SK-N-SH (cell line): ENCODE measurements at regions not wholly inside any gene's neighbourhood (a gene's known extent, or its start where the extent isn't known, plus 50 kb on each side); places are given as distances from the start of the nearest gene placed in this dataset.

ENCODE experiments used
- CHD2 ChIP-seq: fragments of 150-350 bp; IDR thresholded peaks from 2 replicates; pipeline ENCODE4 v1.6.1; 2018; ENCODE audit warnings: low read length; ENCODE audit not compliant: partially characterized antibody
- EP300 ChIP-seq, 2 experiments: IDR thresholded peaks; 2 replicates each; pipeline versions ENCODE4 v1.4.0 to v1.6.1; 2012; ENCODE audit warnings: borderline replicate concordance in 1 of 2, low read depth in 1 of 2, low read length in 1 of 2
- EZH2phosphoT487 ChIP-seq: fragments of 200-600 bp; sonication (generic); IDR thresholded peaks from 2 replicates; pipeline ENCODE4 v1.6.1; 2017; ENCODE audit warnings: low read depth, mixed run types, mild to moderate bottlenecking, antibody characterized with exemption, moderate library complexity, borderline replicate concordance
- FOSL2 ChIP-seq: IDR thresholded peaks from 2 replicates; pipeline ENCODE4 v1.4.0; 2012; ENCODE audit warnings: low read depth, mild to moderate bottlenecking, moderate library complexity, borderline replicate concordance
- GATA2 ChIP-seq: sonication (generic); formaldehyde crosslinking; IDR thresholded peaks from 2 replicates; pipeline ENCODE4 v1.5.0; 2020; ENCODE audit warnings: mild to moderate bottlenecking, missing genetic modification reagents
- JUND ChIP-seq: IDR thresholded peaks from 2 replicates; pipeline ENCODE4 v1.4.0; 2012
- POLR2AphosphoS5 ChIP-seq: IDR thresholded peaks from 2 replicates; pipeline ENCODE4 v1.6.1; 2012; ENCODE audit warnings: low read depth, low read length
- RAD21 ChIP-seq: IDR thresholded peaks from 2 replicates; pipeline ENCODE4 v1.6.1; 2012; ENCODE audit warnings: mild to moderate bottlenecking, low read length
- SIN3A ChIP-seq: IDR thresholded peaks from 2 replicates; pipeline ENCODE4 v1.6.1; 2012; ENCODE audit warnings: low read depth, mild to moderate bottlenecking, low read length, moderate library complexity, borderline replicate concordance
- TAF1 ChIP-seq: IDR thresholded peaks from 2 replicates; pipeline ENCODE4 v1.6.1; 2012; ENCODE audit warnings: low read depth, mild to moderate bottlenecking, low read length, moderate library complexity, borderline replicate concordance
- YY1 ChIP-seq: IDR thresholded peaks from 2 replicates; pipeline ENCODE4 v1.4.0; 2012; ENCODE audit warnings: low read depth, mild to moderate bottlenecking
- TF ChIP-seq, protein P1 (sequence below): IDR thresholded peaks from 2 replicates; pipeline ENCODE4 v1.6.1; 2012; ENCODE audit warnings: mild to moderate bottlenecking, low read depth, low read length, moderate library complexity
- TF ChIP-seq, protein P2 (sequence below): fragments of 200-600 bp; sonication (generic); IDR thresholded peaks from 2 replicates; pipeline ENCODE4 v1.6.1; 2017; ENCODE audit warnings: antibody characterized with exemption, mild to moderate bottlenecking, moderate library complexity
- TF ChIP-seq, protein P3 (sequence below): IDR thresholded peaks from 2 replicates; pipeline ENCODE4 v1.4.0; 2012; ENCODE audit warnings: low read depth

DNA sequence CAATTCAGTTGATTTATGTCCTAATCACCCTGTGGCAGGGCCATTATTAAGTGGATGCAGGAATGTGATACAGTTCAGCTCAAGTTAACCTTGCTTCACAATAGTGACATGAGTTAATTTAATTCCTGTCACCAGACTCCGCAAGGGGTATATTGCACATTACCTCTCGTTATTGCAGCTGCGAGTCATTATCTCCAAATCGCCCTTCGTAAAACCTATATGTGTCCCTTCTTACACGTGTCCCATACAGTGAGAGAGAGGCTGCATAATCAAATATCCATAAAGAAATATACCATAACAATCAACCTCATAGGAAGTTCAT is 369.9 kb upstream of the ANXA10 start:
- TF ChIP-seq, protein P1, sequence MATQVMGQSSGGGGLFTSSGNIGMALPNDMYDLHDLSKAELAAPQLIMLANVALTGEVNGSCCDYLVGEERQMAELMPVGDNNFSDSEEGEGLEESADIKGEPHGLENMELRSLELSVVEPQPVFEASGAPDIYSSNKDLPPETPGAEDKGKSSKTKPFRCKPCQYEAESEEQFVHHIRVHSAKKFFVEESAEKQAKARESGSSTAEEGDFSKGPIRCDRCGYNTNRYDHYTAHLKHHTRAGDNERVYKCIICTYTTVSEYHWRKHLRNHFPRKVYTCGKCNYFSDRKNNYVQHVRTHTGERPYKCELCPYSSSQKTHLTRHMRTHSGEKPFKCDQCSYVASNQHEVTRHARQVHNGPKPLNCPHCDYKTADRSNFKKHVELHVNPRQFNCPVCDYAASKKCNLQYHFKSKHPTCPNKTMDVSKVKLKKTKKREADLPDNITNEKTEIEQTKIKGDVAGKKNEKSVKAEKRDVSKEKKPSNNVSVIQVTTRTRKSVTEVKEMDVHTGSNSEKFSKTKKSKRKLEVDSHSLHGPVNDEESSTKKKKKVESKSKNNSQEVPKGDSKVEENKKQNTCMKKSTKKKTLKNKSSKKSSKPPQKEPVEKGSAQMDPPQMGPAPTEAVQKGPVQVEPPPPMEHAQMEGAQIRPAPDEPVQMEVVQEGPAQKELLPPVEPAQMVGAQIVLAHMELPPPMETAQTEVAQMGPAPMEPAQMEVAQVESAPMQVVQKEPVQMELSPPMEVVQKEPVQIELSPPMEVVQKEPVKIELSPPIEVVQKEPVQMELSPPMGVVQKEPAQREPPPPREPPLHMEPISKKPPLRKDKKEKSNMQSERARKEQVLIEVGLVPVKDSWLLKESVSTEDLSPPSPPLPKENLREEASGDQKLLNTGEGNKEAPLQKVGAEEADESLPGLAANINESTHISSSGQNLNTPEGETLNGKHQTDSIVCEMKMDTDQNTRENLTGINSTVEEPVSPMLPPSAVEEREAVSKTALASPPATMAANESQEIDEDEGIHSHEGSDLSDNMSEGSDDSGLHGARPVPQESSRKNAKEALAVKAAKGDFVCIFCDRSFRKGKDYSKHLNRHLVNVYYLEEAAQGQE: no peak
- TF ChIP-seq, protein P2, sequence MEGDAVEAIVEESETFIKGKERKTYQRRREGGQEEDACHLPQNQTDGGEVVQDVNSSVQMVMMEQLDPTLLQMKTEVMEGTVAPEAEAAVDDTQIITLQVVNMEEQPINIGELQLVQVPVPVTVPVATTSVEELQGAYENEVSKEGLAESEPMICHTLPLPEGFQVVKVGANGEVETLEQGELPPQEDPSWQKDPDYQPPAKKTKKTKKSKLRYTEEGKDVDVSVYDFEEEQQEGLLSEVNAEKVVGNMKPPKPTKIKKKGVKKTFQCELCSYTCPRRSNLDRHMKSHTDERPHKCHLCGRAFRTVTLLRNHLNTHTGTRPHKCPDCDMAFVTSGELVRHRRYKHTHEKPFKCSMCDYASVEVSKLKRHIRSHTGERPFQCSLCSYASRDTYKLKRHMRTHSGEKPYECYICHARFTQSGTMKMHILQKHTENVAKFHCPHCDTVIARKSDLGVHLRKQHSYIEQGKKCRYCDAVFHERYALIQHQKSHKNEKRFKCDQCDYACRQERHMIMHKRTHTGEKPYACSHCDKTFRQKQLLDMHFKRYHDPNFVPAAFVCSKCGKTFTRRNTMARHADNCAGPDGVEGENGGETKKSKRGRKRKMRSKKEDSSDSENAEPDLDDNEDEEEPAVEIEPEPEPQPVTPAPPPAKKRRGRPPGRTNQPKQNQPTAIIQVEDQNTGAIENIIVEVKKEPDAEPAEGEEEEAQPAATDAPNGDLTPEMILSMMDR: no peak
- TF ChIP-seq EP300 (IDR thresholded peaks at IDR 0.05; ENCODE audit: borderline replicate concordance in 1 of 2, low read depth in 1 of 2, low read length in 1 of 2): no peak
- TF ChIP-seq RAD21: no peak
- no peak for TF ChIP-seq CHD2
- no peak for TF ChIP-seq POLR2AphosphoS5
- TF ChIP-seq TAF1: no peak
- no peak for TF ChIP-seq SIN3A
- TF ChIP-seq EZH2phosphoT487: no peak
- TF ChIP-seq JUND: no peak
- TF ChIP-seq FOSL2: no peak
- TF ChIP-seq, protein P3, sequence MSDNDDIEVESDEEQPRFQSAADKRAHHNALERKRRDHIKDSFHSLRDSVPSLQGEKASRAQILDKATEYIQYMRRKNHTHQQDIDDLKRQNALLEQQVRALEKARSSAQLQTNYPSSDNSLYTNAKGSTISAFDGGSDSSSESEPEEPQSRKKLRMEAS: no peak
- no peak for TF ChIP-seq YY1
- no peak for TF ChIP-seq GATA2 (CRISPR knock-in tag)
